ENCODE measurements at regions not wholly inside any gene's neighbourhood (a gene's known extent, or its start where the extent isn't known, plus 50 kb on each side); places are given as distances from the start of the nearest gene placed in this dataset.
"Not testable (repeated sequence)": the region's sequence is repeated elsewhere in the genome, so short reads cannot be mapped to it uniquely, and the experiment has no call there.

DNA sequence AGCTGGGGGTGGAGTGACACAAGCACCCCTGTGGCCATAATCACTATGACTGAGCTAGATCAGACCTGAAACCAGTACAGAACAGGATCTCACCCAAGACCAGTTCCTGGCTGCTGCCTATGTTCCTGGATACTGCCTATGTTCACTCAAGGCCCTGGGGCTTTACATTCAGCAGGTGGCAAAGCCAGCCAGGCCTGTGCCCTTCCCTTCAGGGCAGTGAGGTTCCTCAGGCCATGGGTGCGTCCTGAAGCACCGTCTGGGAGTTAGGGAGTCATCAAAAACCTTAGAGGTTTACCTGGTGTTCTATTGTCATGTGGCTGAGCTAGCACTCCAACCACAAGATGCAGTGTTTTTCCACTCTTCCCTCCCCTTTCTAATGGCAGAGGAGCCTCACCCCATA, 419.8 kb downstream of the TMEM232 start:
- TF ChIP-seq, protein P1, sequence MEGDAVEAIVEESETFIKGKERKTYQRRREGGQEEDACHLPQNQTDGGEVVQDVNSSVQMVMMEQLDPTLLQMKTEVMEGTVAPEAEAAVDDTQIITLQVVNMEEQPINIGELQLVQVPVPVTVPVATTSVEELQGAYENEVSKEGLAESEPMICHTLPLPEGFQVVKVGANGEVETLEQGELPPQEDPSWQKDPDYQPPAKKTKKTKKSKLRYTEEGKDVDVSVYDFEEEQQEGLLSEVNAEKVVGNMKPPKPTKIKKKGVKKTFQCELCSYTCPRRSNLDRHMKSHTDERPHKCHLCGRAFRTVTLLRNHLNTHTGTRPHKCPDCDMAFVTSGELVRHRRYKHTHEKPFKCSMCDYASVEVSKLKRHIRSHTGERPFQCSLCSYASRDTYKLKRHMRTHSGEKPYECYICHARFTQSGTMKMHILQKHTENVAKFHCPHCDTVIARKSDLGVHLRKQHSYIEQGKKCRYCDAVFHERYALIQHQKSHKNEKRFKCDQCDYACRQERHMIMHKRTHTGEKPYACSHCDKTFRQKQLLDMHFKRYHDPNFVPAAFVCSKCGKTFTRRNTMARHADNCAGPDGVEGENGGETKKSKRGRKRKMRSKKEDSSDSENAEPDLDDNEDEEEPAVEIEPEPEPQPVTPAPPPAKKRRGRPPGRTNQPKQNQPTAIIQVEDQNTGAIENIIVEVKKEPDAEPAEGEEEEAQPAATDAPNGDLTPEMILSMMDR (IDR thresholded peaks at IDR 0.05; ENCODE audit: insufficient read depth, low read length), result no peak
- TF ChIP-seq, protein P2, sequence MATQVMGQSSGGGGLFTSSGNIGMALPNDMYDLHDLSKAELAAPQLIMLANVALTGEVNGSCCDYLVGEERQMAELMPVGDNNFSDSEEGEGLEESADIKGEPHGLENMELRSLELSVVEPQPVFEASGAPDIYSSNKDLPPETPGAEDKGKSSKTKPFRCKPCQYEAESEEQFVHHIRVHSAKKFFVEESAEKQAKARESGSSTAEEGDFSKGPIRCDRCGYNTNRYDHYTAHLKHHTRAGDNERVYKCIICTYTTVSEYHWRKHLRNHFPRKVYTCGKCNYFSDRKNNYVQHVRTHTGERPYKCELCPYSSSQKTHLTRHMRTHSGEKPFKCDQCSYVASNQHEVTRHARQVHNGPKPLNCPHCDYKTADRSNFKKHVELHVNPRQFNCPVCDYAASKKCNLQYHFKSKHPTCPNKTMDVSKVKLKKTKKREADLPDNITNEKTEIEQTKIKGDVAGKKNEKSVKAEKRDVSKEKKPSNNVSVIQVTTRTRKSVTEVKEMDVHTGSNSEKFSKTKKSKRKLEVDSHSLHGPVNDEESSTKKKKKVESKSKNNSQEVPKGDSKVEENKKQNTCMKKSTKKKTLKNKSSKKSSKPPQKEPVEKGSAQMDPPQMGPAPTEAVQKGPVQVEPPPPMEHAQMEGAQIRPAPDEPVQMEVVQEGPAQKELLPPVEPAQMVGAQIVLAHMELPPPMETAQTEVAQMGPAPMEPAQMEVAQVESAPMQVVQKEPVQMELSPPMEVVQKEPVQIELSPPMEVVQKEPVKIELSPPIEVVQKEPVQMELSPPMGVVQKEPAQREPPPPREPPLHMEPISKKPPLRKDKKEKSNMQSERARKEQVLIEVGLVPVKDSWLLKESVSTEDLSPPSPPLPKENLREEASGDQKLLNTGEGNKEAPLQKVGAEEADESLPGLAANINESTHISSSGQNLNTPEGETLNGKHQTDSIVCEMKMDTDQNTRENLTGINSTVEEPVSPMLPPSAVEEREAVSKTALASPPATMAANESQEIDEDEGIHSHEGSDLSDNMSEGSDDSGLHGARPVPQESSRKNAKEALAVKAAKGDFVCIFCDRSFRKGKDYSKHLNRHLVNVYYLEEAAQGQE (IDR thresholded peaks at IDR 0.05; ENCODE audit: insufficient replicate concordance, low read depth), result no peak
- no peak for TF ChIP-seq POLR2AphosphoS5 (IDR thresholded peaks at IDR 0.05; ENCODE audit: low read depth)
- TF ChIP-seq SPI1 (IDR thresholded peaks at IDR 0.05; ENCODE audit: borderline replicate concordance, low read depth), result no peak
- TF ChIP-seq GABPA (IDR thresholded peaks at IDR 0.05; ENCODE audit: low read depth), result no peak
- Histone ChIP-seq H3K4me3 (replicated peaks; ENCODE audit: insufficient read depth, low read length) (no peak overlapping the region), H3K27ac (replicated peaks) (no peak overlapping the region), H3K27me3 (ENCODE audit: insufficient read depth, poor library complexity, severe bottlenecking) (no peaks in the 10 kb centered on the region)
- DNase-seq (ENCODE audit: low read depth in 1 of 2, low spot score in 1 of 2), result no peak

DNA sequence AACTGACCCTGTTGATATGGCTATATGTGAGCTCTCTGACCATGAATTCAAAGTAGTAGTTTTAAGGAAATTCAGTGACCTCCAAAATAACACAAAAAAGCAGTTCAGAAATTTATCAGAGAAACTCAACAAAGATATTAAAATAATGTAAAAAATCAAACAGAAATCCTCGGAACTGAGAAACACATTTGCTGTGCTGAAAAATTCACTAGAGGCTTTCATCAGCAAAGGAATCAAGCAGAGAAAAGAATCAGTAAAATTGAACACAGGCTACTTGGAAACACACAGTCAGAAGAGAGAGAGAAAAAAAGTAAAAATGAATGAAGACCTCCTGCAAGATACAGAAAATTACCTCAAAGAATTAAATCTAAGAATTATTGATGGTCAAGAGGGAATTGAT, 417.2 kb downstream of the TMEM232 start:
- Histone ChIP-seq H3K27ac (replicated peaks) (no peak overlapping the region), H3K4me3 (replicated peaks; ENCODE audit: insufficient read depth, low read length) (no peak overlapping the region), H3K27me3 (ENCODE audit: insufficient read depth, poor library complexity, severe bottlenecking) (no peaks in the 10 kb centered on the region)
- no peak for TF ChIP-seq GABPA (IDR thresholded peaks at IDR 0.05; ENCODE audit: low read depth)
- TF ChIP-seq, protein P2 (IDR thresholded peaks at IDR 0.05; ENCODE audit: insufficient replicate concordance, low read depth), result no peak
- no peak for TF ChIP-seq SPI1 (IDR thresholded peaks at IDR 0.05; ENCODE audit: borderline replicate concordance, low read depth)
- TF ChIP-seq, protein P1 (IDR thresholded peaks at IDR 0.05; ENCODE audit: insufficient read depth, low read length), result no peak
- TF ChIP-seq POLR2AphosphoS5 (IDR thresholded peaks at IDR 0.05; ENCODE audit: low read depth), result no peak
- DNase-seq (ENCODE audit: low read depth in 1 of 2, low spot score in 1 of 2), result no peak

DNA sequence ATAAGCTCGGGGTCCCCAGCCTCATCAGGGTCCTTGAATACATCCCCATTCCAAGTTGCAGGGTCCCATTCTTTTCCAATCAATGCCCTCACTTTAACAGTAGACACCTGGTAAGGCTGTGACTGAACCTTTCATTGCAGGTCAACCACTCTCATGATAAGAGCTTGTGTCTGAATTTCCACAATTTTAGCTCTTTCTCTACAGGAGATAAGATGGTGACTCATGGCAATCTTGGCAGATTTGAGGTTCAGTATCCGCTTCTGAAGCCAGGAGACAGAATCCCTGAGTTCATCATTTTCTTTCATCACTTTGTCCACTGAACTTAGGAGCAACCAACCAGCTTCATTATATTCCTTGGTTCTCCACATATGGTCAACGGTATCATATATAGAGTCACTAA, 409.9 kb downstream of the TMEM232 start:
- not testable (repeated sequence) for DNase-seq (ENCODE audit: low read depth in 1 of 2, low spot score in 1 of 2)

DNA sequence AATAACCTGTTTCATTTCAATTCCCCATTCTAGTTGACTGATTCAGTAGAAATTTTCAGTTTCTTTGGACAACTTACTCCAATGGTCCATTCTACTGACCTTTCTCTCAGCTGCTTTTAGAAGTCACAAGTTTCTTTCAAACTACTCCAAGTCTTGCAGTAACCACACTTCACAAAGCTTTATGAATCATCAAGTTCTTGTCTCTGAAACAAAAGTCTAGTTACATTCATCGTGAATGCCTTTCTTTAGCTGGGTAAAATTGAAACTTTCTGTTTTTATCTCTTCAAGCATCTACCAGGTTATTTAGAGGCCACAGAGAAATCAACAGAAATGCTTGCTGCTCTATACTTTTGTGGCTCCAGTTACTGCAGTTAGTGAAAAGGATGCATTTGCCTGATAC, 405.4 kb downstream of the TMEM232 start:
- Histone ChIP-seq H3K27me3 (ENCODE audit: insufficient read depth, poor library complexity, severe bottlenecking) (no peaks in the 10 kb centered on the region), H3K4me3 (replicated peaks; ENCODE audit: insufficient read depth, low read length) (no peak overlapping the region), H3K27ac (replicated peaks) (no peak overlapping the region)
- no peak for DNase-seq (ENCODE audit: low read depth in 1 of 2, low spot score in 1 of 2)
- TF ChIP-seq POLR2AphosphoS5 (IDR thresholded peaks at IDR 0.05; ENCODE audit: low read depth), result no peak
- no peak for TF ChIP-seq GABPA (IDR thresholded peaks at IDR 0.05; ENCODE audit: low read depth)
- TF ChIP-seq, protein P1 (IDR thresholded peaks at IDR 0.05; ENCODE audit: insufficient read depth, low read length), result no peak
- no peak for TF ChIP-seq SPI1 (IDR thresholded peaks at IDR 0.05; ENCODE audit: borderline replicate concordance, low read depth)
- TF ChIP-seq, protein P2 (IDR thresholded peaks at IDR 0.05; ENCODE audit: insufficient replicate concordance, low read depth), result no peak

More for the DNA sequence above, 409.9 kb downstream of the TMEM232 start:
- H3K4me3 ChIP-seq (replicated peaks; ENCODE audit: insufficient read depth, low read length); H3K27ac ChIP-seq (replicated peaks); H3K27me3 ChIP-seq (ENCODE audit: insufficient read depth, poor library complexity, severe bottlenecking): not testable (repeated sequence)
